ENCODE measurements at regions not wholly inside any gene's neighbourhood (a gene's known extent, or its start where the extent isn't known, plus 50 kb on each side); places are given as distances from the start of the nearest gene placed in this dataset.

DNA sequence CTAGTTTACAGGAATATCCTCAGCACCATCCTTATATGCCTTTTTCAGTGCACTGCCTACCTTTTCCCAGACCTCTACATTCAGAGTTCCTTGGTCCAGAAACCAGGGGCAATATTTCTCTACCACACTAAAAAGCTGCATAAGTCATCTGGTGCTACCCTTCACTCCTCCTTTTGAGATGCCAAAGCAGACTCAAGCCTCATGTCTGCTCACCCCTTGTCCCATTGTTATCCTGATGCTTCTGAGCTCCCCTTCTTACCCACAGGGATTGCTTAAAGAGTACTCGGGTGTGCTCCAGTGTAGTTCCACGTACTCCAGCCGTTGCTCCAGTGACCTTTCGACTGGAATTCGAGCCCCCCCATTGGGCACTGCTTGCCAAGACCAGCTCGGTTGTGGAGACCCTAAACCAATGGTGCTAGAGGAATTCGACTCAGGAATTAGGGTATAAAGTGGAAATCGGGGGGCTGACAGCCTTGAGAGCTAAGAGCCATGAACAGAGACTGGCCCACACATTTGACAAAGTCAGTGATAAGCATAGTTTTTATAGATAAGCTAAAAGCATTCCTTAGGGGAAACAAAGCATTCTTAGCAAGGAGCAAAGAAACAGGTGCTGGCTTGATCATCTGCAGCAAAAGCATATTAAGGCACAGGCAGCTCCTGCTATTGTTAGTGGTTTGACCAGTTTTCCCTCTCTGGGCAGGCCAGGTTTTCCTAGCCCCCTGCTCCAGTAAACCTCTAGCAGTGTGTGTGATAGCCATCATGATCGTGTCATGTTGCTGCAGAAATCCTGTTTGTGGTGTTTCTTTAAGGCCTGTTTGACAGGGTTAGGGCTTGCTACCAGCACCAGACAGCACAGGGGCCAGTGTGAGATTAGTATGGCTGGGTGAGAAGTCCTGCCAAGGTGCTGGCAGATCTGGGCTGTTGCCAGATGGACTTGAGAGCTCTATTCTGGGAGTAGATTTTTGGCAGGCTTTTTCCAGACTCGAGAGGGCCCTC, 57.5 kb upstream of the WDR1 start:
- no peak for DNase-seq

DNA sequence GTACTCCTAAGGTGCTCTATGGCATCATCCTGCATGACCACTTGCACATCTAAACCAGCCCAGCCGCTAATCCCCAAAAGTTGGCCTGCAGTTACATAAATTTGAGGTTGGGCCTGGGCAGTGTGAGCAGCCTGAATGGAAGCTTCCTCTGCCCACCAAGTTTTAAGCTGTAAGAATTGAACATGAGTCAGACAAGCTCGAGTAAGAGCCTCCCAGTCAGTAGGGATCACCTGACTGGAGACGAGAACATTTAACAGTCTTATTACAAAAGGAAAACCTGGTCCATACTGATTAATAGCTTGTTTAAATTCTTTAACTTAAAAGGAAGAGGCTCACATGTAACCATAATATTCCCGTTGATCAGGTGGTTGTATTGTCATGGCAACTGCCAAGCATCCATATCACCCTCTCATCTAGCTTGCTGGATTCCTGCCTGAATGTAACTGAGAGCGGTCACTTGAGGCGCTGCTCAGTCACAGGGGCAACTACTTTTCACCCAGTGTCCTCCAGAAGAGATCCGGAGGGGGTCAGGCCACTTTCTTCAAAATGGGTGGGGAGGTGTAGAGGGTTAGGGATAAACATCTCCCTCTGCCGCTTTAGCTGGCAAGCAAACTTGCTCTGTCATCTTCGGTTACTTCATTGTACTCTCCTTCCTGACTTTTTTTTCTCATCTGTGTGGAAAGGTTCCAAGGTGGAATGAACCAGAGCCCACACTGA, 56.6 kb upstream of the WDR1 start:
- peak; percentile 70 for DNase-seq

DNA sequence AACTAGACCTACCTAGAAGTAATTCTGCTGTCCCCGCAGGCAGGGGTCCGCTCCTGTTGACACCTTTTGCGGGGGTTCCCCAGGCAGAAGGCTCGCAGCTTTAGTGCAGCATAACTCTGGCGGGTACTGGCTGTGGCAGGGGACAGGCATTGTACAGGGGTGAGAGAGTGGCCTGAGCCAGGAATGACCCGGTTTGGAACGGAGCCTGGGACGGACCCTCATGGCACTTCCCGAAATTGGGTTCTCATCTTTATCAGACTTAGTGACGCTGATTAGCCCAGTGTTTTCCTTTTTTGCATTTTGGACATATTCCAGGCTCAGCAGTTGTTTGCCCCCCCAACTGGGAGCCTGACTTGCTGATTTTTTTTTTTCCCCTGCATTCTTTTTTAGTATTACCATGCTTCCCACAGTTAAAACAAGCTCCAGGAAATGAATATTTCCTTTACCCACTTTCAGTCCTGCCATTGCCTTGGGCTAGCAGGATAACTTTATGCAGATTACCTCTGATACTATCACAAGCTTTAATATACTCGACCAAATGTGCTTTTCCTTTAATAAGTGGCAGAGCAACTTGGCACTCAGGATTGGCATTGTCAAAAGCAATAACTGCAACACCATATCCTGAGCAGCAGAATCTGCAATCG, 55.8 kb upstream of the WDR1 start:
- DNase-seq, result peak; percentile 21

DNA sequence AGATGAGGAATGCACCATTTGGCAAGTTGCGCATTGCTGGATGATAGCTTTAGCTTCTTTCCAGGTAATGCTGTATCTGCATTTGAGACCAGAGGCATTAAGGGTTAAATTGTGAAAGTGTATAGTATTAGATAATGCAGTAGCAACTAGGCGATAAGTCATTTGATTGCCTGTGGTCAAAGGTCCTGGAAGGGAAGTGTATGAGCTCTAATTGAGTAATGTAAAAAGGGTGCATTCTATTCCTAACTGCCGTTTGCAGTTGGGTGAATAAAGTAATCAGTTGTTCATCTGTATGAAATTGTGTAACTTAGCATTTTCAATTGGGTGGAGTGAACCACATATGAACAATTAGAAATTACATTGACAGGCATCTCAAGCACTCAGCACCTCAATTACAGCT, 54.5 kb upstream of the WDR1 start:
- no peak for DNase-seq

DNA sequence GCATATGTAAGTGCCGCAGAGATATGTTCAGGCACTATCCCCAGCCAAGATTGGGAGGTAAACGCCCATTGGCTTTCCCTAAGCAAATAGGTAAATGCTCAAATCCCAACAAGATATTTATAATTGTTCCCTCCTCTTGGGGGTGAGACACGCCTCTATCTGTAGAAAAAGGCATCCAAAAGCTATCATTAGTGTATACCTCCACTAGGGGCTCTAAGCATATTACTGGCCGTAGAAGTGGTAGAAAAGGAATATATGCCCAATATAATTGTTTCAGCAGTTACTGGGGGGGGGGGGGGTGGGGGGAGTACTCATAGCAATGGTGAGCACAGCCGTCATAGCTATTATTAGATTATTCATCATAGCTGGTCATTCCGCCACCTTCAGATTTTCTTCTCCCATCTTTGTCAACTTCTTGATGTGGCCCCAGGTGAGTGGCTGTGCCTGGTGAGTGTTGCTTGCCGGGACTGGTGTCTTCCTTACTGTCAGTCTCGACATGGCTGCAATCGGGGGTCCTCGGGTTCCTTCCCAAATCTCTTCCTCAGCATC, 53.3 kb upstream of the WDR1 start:
- DNase-seq, result no peak

DNA sequence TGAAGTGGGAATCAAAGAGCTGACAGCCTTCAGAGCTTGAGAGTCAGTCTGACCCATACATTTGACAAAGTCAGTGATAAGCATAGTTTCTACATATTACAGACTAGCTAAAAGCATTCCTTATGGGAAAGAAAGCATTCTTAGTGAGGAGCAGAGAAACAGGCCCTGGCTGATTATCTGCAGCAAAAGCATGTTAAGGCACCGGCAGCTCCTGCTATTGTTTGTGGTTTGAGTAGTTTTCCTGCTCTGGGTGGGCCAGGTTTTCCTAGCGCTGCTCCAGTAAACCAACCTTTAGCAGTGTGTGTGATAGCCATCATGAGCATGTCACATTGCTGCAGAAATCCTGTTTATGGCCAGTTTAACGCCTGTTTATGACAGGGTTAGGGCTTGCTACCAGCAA, 51.6 kb upstream of the WDR1 start:
- peak; percentile 49 for DNase-seq

DNA sequence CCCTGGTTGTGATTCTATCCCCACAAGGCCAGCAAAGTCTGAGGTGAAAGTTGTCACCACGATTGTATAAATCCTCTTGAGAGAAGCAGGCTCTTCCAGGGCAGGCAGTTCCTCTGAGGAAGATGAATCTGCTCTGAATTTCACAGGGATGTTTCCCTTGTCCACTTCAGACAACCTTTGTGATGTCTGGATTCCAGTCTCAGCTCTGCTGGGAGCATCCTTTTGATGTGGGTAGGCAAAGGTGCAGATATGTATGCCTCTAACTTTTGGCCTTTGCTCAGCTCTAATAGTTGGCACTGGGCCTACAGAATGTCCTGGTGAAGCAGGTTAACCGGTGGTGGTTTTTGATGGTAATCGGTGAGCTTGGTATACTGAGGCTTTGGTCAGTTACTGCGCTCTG, 50.6 kb upstream of the WDR1 start:
- no peak for DNase-seq

Data from dermis blood vessel endothelial cell (primary cell).